AG09309 (cell line): ENCODE measurements at regions not wholly inside any gene's neighbourhood (a gene's known extent, or its start where the extent isn't known, plus 50 kb on each side); places are given as distances from the start of the nearest gene placed in this dataset.

Source experiments
- DNase-seq: peaks from one replicate; pipeline ENCODE4 v3.0.0-alpha.2; 2010; ENCODE audit warnings: low read depth
- H3K4me3 ChIP-seq: 2 replicates; pipeline ENCODE4 v1.5.1; 2011; ENCODE audit warnings: mild to moderate bottlenecking, low read depth, low read length, moderate library complexity; ENCODE audit not compliant: control insufficient read depth
- CTCF ChIP-seq: IDR thresholded peaks from 2 replicates; pipeline ENCODE4 v1.5.1; 2011; ENCODE audit warnings: mild to moderate bottlenecking, low read depth, low read length, inconsistent platforms; ENCODE audit not compliant: insufficient read depth, control insufficient read depth; ENCODE audit errors: missing control alignments

GRCh38 chr2:7954234-7954633, 727.6 kb upstream of the ID2 start:
- TF ChIP-seq CTCF, result no peak
- no peak for DNase-seq
- H3K4me3 ChIP-seq, result no peak overlapping the region

GRCh38 chr2:7956126-7956689, 725.6 kb upstream of the ID2 start:
- no peak for DNase-seq
- no peak overlapping the region for H3K4me3 ChIP-seq
- no peak for TF ChIP-seq CTCF

GRCh38 chr2:7961550-7961949, 720.3 kb upstream of the ID2 start:
- TF ChIP-seq CTCF, result no peak
- no peak for DNase-seq
- H3K4me3 ChIP-seq, result no peak overlapping the region

GRCh38 chr2:7962161-7962560, 719.7 kb upstream of the ID2 start:
- no peak overlapping the region for H3K4me3 ChIP-seq
- TF ChIP-seq CTCF, result no peak
- DNase-seq, result no peak

- no peak for DNase-seq
- H3K4me3 ChIP-seq, result no peak overlapping the region
- no peak for TF ChIP-seq CTCF
These were observed 718.1 kb upstream of the ID2 start for GRCh38 chr2:7963787-7964186.

GRCh38 chr2:7966032-7966431, 715.8 kb upstream of the ID2 start:
- TF ChIP-seq CTCF, result no peak
- no peak overlapping the region for H3K4me3 ChIP-seq
- no peak for DNase-seq
